D341Med (cell line): ENCODE measurements at regions not wholly inside any gene's neighbourhood (a gene's known extent, or its start where the extent isn't known, plus 50 kb on each side); places are given as distances from the start of the nearest gene placed in this dataset.

Experiments
- DNase-seq: peaks from one replicate; pipeline ENCODE4 v3.0.0; 2012; ENCODE audit warnings: low spot score

DNA sequence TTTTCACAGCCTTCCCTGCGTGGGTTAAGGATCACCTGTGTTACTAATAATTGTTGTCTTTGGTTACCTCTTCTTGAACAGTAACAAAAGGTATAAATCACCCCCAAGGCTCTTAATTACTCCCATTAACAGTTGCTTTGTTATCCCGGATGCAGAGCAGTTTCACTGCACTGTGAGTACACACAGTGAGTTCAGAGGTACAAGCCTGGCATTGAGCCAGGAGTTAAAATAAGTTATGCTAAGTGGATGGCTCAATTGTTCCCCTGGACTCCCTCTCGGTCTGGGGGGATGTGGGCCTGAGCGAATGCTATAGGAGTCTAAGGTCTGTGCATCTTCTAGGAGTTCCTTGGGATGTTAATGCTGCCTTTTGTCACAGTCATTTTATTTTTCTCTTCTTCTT is 258.3 kb downstream of the ATG4C start:
- DNase-seq = no peak

- DNase-seq = no peak
Measured at GRCh38 chr1:63046539-63046938, 262.6 kb downstream of the ATG4C start.

GRCh38 chr1:63049135-63049534 is 265.2 kb downstream of the ATG4C start:
- DNase-seq = no peak

DNA sequence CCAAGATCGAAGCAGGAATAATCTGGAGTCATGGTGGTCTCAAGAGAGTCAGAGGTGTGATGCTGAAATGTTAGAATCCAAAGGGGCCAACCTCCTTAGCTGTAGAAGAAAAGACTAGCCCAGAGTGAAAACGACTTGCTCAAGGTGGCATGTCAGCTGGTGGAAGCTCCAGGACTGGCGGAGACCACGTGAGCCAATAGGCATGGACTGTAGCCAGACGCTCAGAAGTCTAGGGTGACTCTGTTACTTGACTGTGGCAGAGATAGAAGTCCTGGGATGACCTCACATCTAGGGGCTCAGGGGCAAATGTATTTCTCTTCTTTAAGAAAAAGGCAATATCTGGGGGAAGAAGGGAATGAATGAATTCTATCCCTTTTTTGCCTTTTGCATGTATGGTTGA is 267.4 kb downstream of the ATG4C start:
- DNase-seq = no peak

- no peak for DNase-seq
Measured at GRCh38 chr1:63051886-63052285, 268.0 kb downstream of the ATG4C start.

- DNase-seq = no peak
Measured at GRCh38 chr1:63054184-63054583, 268.2 kb upstream of the FOXD3 start.

- no peak for DNase-seq
Measured at GRCh38 chr1:63063367-63063766, 259.0 kb upstream of the FOXD3 start.

DNA sequence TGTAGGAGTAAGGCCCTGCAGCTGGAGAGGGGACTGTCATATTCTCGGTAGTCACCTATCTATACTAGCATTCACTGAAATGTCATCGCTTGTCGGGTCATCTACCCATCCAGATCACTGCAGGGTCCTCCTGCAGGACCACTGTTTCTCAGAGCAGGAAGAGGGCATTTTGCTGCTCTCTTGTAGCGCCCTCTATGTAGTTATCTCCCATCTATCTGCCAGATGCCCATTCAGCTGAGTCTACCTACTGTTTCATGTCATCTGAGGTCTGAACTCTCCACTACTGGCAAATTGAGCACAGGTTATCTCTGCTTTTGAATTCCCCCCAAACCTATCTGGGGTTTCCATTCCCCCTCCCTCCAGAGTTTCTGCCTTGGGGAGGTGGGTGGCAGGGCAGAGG is 258.2 kb upstream of the FOXD3 start:
- no peak for DNase-seq

GRCh38 chr1:63068626-63069025 is 253.7 kb upstream of the FOXD3 start:
- no peak for DNase-seq

DNA sequence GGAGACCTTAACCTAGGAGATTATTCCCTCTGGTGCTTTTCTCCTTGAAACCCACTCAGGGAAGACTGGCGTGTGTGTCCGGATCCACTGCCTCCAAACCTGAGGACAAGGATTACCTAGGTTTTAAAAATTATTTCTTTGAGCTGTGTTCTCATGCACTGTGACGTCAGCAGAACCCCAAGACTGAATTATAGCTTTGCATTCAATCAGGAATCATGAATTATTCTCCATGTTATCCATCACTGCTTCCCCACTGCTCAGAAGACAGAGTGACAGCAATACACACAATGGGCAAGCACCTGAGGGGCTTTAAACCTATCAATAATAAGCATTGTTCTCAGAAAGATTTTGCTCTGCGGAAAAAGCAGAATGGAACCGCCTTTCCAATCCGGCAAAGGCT is 253.2 kb upstream of the FOXD3 start:
- DNase-seq = no peak

GRCh38 chr1:63073309-63074306 is 248.8 kb upstream of the FOXD3 start:
- DNase-seq = peak; percentile 78

GRCh38 chr1:63074321-63074720 is 248.0 kb upstream of the FOXD3 start:
- no peak for DNase-seq

GRCh38 chr1:63082766-63083165 is 239.6 kb upstream of the FOXD3 start:
- no peak for DNase-seq

GRCh38 chr1:63087966-63088365 is 234.4 kb upstream of the FOXD3 start:
- DNase-seq = no peak

DNA sequence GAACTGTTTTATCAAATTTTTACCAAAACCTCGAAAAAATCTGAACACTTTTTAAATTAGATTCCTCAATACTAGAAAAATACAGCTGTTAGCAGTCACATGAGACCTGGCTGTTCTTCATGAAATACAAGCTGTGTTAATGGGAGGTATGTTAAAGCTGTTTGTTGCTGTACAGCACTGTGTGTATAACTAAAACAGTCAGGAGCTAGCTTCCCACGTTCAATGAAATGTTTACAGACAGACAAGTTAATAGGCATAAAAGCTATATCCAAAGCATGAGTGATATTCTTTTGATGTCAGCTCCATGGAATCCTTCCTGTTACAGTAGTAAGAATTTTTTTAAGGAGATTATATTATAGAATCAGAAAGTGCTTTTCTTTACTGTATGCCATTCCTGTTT is 223.2 kb upstream of the FOXD3 start:
- no peak for DNase-seq

- DNase-seq = no peak
Measured at GRCh38 chr1:63101336-63101735, 221.0 kb upstream of the FOXD3 start.

GRCh38 chr1:63103682-63104081 is 218.7 kb upstream of the FOXD3 start:
- DNase-seq = no peak

DNA sequence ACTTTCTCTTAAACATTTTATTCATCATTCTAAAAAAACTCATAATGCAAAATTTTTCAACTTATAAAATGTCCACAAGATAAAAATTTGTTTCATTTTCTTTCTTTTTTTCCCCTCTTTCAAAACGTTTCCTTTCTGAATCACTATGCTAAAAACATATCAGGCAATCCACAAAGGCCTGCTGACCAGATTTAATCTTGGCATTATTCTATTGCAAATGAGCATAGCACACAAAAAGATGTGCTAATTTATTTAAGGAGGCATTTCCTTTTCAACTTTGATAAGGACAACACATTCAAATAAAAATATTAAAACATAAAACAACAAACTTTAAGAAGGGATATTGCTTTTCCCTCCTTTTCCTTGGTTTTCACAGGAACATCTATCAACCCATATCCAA is 215.3 kb upstream of the FOXD3 start:
- no peak for DNase-seq

DNA sequence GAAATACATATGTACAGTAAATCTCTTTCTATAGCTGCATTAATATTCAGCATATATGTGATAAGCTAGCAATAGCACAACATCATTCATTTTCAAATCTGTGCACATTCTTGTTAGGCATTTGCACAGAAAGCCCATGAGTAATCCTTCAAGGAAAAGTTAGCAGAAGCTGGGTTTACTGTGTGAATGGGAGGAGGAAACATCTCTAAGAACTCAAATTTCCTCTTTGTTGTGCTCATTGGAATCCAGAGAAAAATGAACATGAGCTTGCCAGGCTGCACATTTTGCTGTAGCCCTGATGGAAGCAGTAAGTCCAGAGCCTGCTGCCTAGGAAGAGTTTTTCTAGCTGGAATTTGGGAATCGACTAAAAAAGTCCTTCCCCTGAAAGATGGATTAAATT is 214.2 kb upstream of the FOXD3 start:
- DNase-seq = no peak

- DNase-seq = no peak
Measured at GRCh38 chr1:63112155-63112900, 210.0 kb upstream of the FOXD3 start.

GRCh38 chr1:63115527-63115926 is 206.8 kb upstream of the FOXD3 start:
- no peak for DNase-seq

- no peak for DNase-seq
Measured at GRCh38 chr1:63116016-63116415, 206.4 kb upstream of the FOXD3 start.

GRCh38 chr1:63119575-63120155 is 202.7 kb upstream of the FOXD3 start:
- no peak for DNase-seq
